WTC11 (cell line): ENCODE measurements at regions not wholly inside any gene's neighbourhood (a gene's known extent, or its start where the extent isn't known, plus 50 kb on each side); places are given as distances from the start of the nearest gene placed in this dataset.

Source experiments
- ATAC-seq: fragments of 200-7000 bp; cut with Tn5 transposase; 2 replicates; pipeline ENCODE4 v1.10.0; 2021; ENCODE audit warnings: mild to moderate bottlenecking, moderate library complexity
- CTCF ChIA-PET: fragments of 300-600 bp; sonication (Branson Sonifier 250); formaldehyde crosslinking; loops from one replicate; lab custom pipeline; 2021; ENCODE audit warnings: antibody characterized with exemption; lab: Charles Lee
- POLR2A ChIA-PET: fragments of 350-600 bp; sonication (Branson Sonifier 250); formaldehyde crosslinking; loops from one replicate; lab custom pipeline; 2021; ENCODE audit warnings: antibody characterized with exemption; lab: Charles Lee
- DNase-seq: peaks from one replicate; pipeline ENCODE4 v3.0.0; 2021; ENCODE audit warnings: low spot score
- H3K27ac Mint-ChIP-seq: 2 replicates; pipeline ENCODE4 v1.8.0; 2021; ENCODE audit warnings: mixed read lengths
- H3K27me3 Mint-ChIP-seq: 2 replicates; pipeline ENCODE4 v1.8.0; 2021; ENCODE audit warnings: low read depth, mild to moderate bottlenecking, moderate library complexity, mixed read lengths
- H3K36me3 Mint-ChIP-seq: 2 replicates; pipeline ENCODE4 v1.8.0; 2021; ENCODE audit warnings: mixed read lengths
- H3K4me1 Mint-ChIP-seq: 2 replicates; pipeline ENCODE4 v1.8.0; 2022; ENCODE audit warnings: mixed read lengths
- H3K4me3 Mint-ChIP-seq: 2 replicates; pipeline ENCODE4 v1.8.0; 2021; ENCODE audit warnings: mild to moderate bottlenecking, moderate library complexity, mixed read lengths
- H3K9me3 Mint-ChIP-seq: 2 replicates; pipeline ENCODE4 v1.8.0; 2021; ENCODE audit warnings: mixed read lengths
- ARID4B ChIP-seq: sonication (generic); formaldehyde crosslinking; IDR thresholded peaks from 2 replicates; pipeline ENCODE4 v1.8.0; 2023; ENCODE audit warnings: missing genetic modification reagents, mild to moderate bottlenecking, borderline replicate concordance
- CBFB ChIP-seq: sonication (generic); formaldehyde crosslinking; IDR thresholded peaks from 2 replicates; pipeline ENCODE4 v1.8.1; 2022; ENCODE audit warnings: mild to moderate bottlenecking, low read depth, missing genetic modification reagents
- E2F1 ChIP-seq: sonication (generic); formaldehyde crosslinking; IDR thresholded peaks from 2 replicates; pipeline ENCODE4 v1.8.0; 2022; ENCODE audit warnings: mild to moderate bottlenecking, missing genetic modification reagents
- E2F5 ChIP-seq: sonication (generic); formaldehyde crosslinking; IDR thresholded peaks from 2 replicates; pipeline ENCODE4 v1.8.1; 2022; ENCODE audit warnings: mild to moderate bottlenecking, moderate library complexity, missing genetic modification reagents
- ELF4 ChIP-seq: sonication (generic); formaldehyde crosslinking; IDR thresholded peaks from 2 replicates; pipeline ENCODE4 v1.8.1; 2022; ENCODE audit warnings: low read depth, mild to moderate bottlenecking, moderate library complexity, missing genetic modification reagents
- EMX1 ChIP-seq: fragments of 250-450 bp; sonication (Bioruptor Pico); IDR thresholded peaks from 2 replicates; pipeline ENCODE4 v1.8.0; 2021; ENCODE audit warnings: mild to moderate bottlenecking
- ESRRA ChIP-seq: sonication (generic); formaldehyde crosslinking; IDR thresholded peaks from 2 replicates; pipeline ENCODE4 v1.8.1; 2022; ENCODE audit warnings: mild to moderate bottlenecking, missing genetic modification reagents, borderline replicate concordance
- FOXK1 ChIP-seq: sonication (generic); formaldehyde crosslinking; IDR thresholded peaks from 2 replicates; pipeline ENCODE4 v1.8.0; 2022; ENCODE audit warnings: mild to moderate bottlenecking, moderate library complexity, missing genetic modification reagents
- GABPB1 ChIP-seq: sonication (generic); formaldehyde crosslinking; IDR thresholded peaks from 2 replicates; pipeline ENCODE4 v1.8.1; 2023; ENCODE audit warnings: mild to moderate bottlenecking, missing genetic modification reagents
- JAZF1 ChIP-seq: fragments of 250-450 bp; sonication (Bioruptor Pico); IDR thresholded peaks from 2 replicates; pipeline ENCODE4 v1.9.0; 2021; ENCODE audit warnings: moderate library complexity, mild to moderate bottlenecking, inconsistent platforms
- MYBL2 ChIP-seq: sonication (generic); formaldehyde crosslinking; IDR thresholded peaks from 2 replicates; pipeline ENCODE4 v1.8.1; 2023; ENCODE audit warnings: mild to moderate bottlenecking, moderate library complexity, missing genetic modification reagents
- NFATC4 ChIP-seq: fragments of 250-450 bp; sonication (Bioruptor Pico); IDR thresholded peaks from 2 replicates; pipeline ENCODE4 v1.9.0; 2021; ENCODE audit warnings: mild to moderate bottlenecking
- NFYB ChIP-seq: sonication (generic); formaldehyde crosslinking; conservative IDR thresholded peaks from 2 replicates; pipeline ENCODE4 v1.8.0; 2022; ENCODE audit warnings: low read depth, missing genetic modification reagents
- NR2C2 ChIP-seq: sonication (generic); formaldehyde crosslinking; IDR thresholded peaks from 2 replicates; pipeline ENCODE4 v1.8.0; 2022; ENCODE audit warnings: mild to moderate bottlenecking, missing genetic modification reagents
- OVOL2 ChIP-seq: fragments of 250-450 bp; sonication (Bioruptor Pico); IDR thresholded peaks from 2 replicates; pipeline ENCODE4 v1.9.0; 2021; ENCODE audit warnings: mild to moderate bottlenecking, borderline replicate concordance
- PRDM15 ChIP-seq: sonication (generic); formaldehyde crosslinking; IDR thresholded peaks from 2 replicates; pipeline ENCODE4 v1.8.0; 2022; ENCODE audit warnings: missing genetic modification reagents
- PRRX2 ChIP-seq: fragments of 250-450 bp; sonication (Bioruptor Pico); IDR thresholded peaks from 2 replicates; pipeline ENCODE4 v1.8.0; 2021; ENCODE audit warnings: mild to moderate bottlenecking
- RELA ChIP-seq: sonication (generic); formaldehyde crosslinking; IDR thresholded peaks from 2 replicates; pipeline ENCODE4 v1.8.1; 2022; ENCODE audit warnings: missing genetic modification reagents, mild to moderate bottlenecking, borderline replicate concordance
- SMAD3 ChIP-seq: sonication (generic); formaldehyde crosslinking; IDR thresholded peaks from 2 replicates; pipeline ENCODE4 v1.8.0; 2022; ENCODE audit warnings: missing genetic modification reagents, mild to moderate bottlenecking, borderline replicate concordance
- SMAD4 ChIP-seq: sonication (generic); formaldehyde crosslinking; IDR thresholded peaks from 2 replicates; pipeline ENCODE4 v1.8.0; 2022; ENCODE audit warnings: mild to moderate bottlenecking, missing genetic modification reagents
- SOX15 ChIP-seq: fragments of 250-450 bp; sonication (Bioruptor Pico); IDR thresholded peaks from 2 replicates; pipeline ENCODE4 v1.9.0; 2021; ENCODE audit warnings: mild to moderate bottlenecking
- SP1 ChIP-seq: sonication (generic); formaldehyde crosslinking; conservative IDR thresholded peaks from 2 replicates; pipeline ENCODE4 v1.8.1; 2022; ENCODE audit warnings: missing genetic modification reagents
- ZNF532 ChIP-seq: fragments of 250-450 bp; sonication (Bioruptor Pico); IDR thresholded peaks from 2 replicates; pipeline ENCODE4 v1.9.0; 2021; ENCODE audit warnings: mild to moderate bottlenecking, borderline replicate concordance

GRCh38 chr3:106611841-106612240 lies 743.0 kb upstream of the CBLB start (continued):
- no peak for TF ChIP-seq PRDM15 (CRISPR knock-in tag)
- TF ChIP-seq E2F1 (CRISPR knock-in tag) = no peak
- no peak for TF ChIP-seq SOX15 (CRISPR knock-in tag)
- no peak for TF ChIP-seq ELF4
- TF ChIP-seq JAZF1 = no peak
- no peak for TF ChIP-seq PRRX2
- no peak for TF ChIP-seq SMAD3 (CRISPR knock-in tag)
- no peak for TF ChIP-seq ZNF532 (CRISPR knock-in tag)

GRCh38 chr3:106616556-106616955 lies 747.7 kb upstream of the CBLB start:
- H3K9me3 Mint-ChIP-seq = peaks cover 21% of the 10 kb centered on the region
- ChIA-PET POLR2A (no interaction called here), CTCF (interaction anchor here (1.0 kb wide), 1 partner anchor 502 kb away, joined by 5 read pairs; no protein-coding TSS in a partner anchor)
- no peak overlapping the region for H3K4me3 Mint-ChIP-seq
- no peak overlapping the region for H3K27ac Mint-ChIP-seq
- ATAC-seq (no peak), DNase-seq (no peak)
- no peaks in the 10 kb centered on the region; the same call in 1 of the 2 replicates for H3K27me3 Mint-ChIP-seq
- peaks cover 21% of the 10 kb centered on the region for H3K36me3 Mint-ChIP-seq
- peaks cover 7% of the 10 kb centered on the region for H3K4me1 Mint-ChIP-seq
- TF ChIP-seq E2F1 (CRISPR knock-in tag) (no peak), GABPB1 (no peak), ELF4 (no peak), E2F5 (CRISPR knock-in tag) (no peak), ESRRA (CRISPR knock-in tag) (no peak), OVOL2 (no peak), RELA (CRISPR knock-in tag) (no peak), SMAD4 (CRISPR knock-in tag) (no peak), ARID4B (CRISPR knock-in tag) (no peak), NFYB (no peak), NFATC4 (no peak), SP1 (CRISPR knock-in tag) (no peak), MYBL2 (CRISPR knock-in tag) (no peak), EMX1 (no peak), FOXK1 (no peak), NR2C2 (CRISPR knock-in tag) (no peak), CBFB (CRISPR knock-in tag) (no peak)
